LNCAP (cell line): ENCODE measurements at regions not wholly inside any gene's neighbourhood (a gene's known extent, or its start where the extent isn't known, plus 50 kb on each side); places are given as distances from the start of the nearest gene placed in this dataset.

ENCODE experiments used
- TF ChIP-seq, protein P1 (sequence below): fragments of 450-650 bp; IDR thresholded peaks from 2 replicates; pipeline ENCODE4 v1.5.1; 2017; ENCODE audit warnings: mild to moderate bottlenecking

DNA sequence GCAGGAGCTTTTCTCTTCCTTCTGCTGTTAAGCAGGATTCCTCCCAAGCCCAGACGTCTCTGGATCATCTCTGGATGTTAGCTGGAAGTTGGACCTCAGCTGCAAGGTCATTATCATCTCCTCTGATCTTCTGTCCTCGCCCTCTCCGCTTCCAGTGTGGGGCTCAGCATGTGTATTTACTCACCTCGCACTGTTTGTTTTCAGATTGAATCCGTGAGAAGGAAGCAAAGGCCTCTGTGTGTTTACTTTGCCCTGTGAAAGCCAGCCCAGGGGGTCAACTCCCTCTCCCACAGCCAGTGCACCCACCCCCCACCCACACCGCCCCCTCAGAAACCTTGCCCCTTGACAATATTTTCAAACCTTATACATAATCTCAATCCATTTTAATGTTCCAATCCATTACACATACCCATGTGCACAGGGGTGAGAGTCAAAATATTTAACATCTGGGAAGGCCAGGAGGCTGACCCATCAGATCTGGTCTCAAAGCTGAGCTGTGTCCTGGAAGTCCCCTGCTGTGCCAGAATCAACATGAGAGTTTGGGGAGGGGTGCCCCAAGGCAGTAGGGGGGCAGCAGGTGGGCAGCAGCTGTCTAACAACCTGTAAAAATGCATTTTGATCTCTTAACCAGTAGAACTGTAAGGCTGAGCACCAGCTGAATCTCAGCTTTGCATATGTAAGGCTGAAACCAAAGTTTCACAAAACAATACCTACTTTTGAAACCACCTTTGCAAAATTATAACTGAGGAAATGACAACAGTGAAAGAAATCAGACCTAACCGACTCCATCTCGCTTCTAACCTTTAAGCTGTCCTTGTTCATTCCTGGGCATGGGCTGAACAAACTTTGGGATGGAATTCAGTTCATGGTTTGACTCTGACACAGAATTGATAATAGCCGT is 157.9 kb downstream of the ZNF664 start:
- TF ChIP-seq, protein P1, sequence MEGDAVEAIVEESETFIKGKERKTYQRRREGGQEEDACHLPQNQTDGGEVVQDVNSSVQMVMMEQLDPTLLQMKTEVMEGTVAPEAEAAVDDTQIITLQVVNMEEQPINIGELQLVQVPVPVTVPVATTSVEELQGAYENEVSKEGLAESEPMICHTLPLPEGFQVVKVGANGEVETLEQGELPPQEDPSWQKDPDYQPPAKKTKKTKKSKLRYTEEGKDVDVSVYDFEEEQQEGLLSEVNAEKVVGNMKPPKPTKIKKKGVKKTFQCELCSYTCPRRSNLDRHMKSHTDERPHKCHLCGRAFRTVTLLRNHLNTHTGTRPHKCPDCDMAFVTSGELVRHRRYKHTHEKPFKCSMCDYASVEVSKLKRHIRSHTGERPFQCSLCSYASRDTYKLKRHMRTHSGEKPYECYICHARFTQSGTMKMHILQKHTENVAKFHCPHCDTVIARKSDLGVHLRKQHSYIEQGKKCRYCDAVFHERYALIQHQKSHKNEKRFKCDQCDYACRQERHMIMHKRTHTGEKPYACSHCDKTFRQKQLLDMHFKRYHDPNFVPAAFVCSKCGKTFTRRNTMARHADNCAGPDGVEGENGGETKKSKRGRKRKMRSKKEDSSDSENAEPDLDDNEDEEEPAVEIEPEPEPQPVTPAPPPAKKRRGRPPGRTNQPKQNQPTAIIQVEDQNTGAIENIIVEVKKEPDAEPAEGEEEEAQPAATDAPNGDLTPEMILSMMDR: no peak

DNA sequence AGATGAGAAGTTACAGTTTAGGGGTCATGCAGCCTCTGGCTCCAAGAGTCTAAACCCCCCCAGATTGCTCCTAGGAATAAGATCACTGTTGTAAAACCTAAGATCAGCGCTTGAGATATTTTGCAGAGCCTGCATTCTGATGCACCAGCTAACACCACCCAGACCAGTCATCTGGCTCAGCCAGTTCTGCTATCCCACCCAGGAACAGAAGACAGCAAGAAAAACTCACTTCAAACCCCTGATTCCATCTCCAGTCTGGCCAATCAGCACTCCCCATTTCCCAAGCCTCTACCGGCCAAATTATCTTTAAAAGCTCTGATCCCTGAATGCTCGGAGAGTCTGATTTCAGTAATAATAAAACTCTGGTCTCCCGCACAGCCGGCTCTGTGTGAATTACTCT is 158.6 kb downstream of the ZNF664 start:
- TF ChIP-seq, protein P1: no peak

DNA sequence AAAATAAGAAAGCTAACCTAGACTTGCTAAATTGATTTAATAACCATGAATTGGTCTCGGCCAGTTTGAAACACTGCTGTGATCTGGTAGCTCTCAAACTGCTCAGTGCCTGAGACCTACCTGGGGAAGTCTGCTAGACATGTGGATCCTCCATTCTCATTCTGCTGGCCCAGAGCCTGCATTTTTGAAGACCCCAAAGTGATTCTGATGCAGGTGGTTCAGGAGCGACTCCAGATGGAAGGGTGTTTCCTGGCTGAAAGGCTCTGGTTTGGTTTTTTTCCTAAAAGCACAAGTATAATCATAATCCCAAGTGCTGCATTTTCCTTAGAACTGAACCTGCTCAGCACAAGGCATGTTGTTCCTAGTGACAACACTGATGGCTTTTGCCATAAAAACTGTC is 159.5 kb downstream of the ZNF664 start:
- TF ChIP-seq, protein P1: no peak

DNA sequence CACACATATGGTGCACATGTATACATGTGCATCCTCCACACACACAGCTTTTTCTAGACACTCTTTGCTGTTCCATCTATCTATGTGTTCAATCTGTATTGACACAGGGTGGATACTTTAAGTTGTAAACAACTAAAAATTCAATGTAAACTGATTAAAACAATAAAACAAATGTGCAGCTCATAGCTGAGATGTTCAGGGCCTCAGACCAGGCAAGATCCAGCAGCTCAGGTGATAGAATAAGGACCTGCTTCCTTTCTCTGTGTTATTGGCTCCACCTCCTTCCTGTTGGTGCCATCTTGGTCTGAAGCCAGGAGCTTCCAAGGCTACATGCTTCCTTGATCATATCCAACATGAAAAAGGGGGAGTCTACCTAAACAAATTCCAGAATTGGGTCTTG is 158.1 kb upstream of the RFLNA start:
- TF ChIP-seq, protein P1: no peak

DNA sequence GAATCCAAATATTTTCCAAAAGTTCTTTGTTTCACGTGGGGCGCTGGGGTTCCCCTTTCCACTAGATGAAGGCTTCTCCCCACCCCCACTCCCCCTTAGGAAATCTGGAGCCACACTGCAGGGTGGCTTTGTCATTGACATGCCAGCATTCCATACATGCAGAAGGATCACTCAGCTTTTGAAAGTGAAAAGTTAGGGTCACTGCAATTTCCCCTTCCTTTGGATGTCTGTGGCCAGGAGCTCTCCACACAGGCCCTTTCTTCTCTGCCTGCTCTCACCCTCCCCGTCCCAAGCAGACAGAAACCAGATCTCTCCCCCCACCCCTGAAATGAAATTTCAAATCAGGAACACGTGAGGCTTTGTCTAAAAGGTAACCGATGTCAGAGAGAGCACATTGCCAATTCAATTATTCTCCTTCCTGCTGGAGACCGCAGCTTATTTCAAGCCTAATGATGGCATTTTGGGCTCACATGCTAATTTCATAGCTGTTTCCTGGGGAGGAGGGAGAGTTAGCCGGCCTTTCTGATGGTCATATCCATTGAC is 153.9 kb upstream of the RFLNA start:
- TF ChIP-seq, protein P1: no peak

DNA sequence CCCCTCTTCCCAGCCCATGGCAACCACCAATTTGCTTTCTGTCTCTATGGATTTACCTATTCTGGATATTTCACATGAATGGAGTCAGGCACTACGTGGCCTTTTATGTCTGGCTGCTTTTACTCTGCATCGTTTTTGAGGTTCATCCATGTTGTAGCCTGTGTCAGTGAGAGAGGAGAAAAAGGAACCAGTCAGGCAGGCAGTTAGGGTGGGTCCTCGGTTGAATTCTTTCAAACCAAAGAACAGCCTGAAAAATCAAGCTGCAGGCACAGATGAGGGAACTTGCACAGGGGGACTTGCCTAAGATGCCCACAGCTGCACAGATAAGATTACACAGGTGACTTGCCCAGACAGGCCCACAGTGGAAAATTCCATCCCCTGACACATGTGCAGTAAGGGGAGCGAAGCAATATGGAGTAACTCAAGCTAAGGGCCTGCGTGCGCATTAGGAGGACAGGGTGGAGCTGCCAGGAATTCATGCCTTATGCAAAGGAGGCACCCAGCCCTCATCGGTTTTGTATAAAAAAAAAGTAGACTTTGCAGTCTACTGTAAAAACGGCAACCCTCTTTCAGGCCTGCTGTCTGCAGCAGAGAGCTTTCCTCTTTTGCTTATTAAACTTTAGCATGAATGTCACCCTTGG is 152.4 kb upstream of the RFLNA start:
- TF ChIP-seq, protein P1: no peak

DNA sequence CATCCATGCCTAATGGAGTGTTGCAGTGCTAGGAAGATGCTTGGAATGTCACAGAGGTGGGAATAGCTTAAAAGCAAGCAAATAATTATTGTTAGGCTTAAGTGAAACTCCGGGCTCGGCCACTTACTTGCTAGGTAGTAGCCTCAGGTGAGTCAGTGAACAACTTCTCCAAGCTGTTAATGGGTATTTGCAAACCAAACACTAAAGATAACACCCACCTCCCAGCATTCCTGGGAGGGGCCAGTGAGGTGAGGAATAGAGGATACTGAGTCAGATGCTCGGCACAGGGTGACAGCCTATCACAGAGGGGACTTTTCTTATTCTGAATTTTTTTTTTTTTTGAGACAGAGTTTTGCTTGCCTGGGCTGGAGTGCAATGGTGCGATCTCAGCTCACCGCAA is 151.2 kb upstream of the RFLNA start:
- TF ChIP-seq, protein P1: no peak
